Calu3 (cell line): ENCODE measurements at regions not wholly inside any gene's neighbourhood (a gene's known extent, or its start where the extent isn't known, plus 50 kb on each side); places are given as distances from the start of the nearest gene placed in this dataset.
A peak's percentile ranks its signal among the peaks of the same experiment; 100 is the strongest.

ENCODE experiments used
- BruUV-seq: library from RNA; stranded (reverse); fragments of 400-500 nt; replicated peaks from 2 replicates; lab custom pipeline; 2021; lab: Mats Ljungman, UMichigan
- CTCF ChIA-PET: fragments of 300-600 bp; sonication (Branson Sonifier 250); formaldehyde crosslinking; loops from one replicate; lab custom pipeline; 2022; ENCODE audit warnings: antibody characterized with exemption; lab: Charles Lee
- DNase-seq: peaks from one replicate; pipeline ENCODE4 v3.0.0; 2022
- H3K27ac Mint-ChIP-seq: one replicate; pipeline ENCODE4 v1.8.0; 2022; ENCODE audit warnings: mixed read lengths; ENCODE audit not compliant: unreplicated experiment
- H3K27me3 Mint-ChIP-seq: one replicate; pipeline ENCODE4 v1.8.0; 2022; ENCODE audit warnings: mixed read lengths; ENCODE audit not compliant: unreplicated experiment
- H3K36me3 Mint-ChIP-seq: one replicate; pipeline ENCODE4 v1.8.0; 2022; ENCODE audit warnings: mild to moderate bottlenecking, moderate library complexity, mixed read lengths; ENCODE audit not compliant: insufficient read depth, unreplicated experiment
- H3K4me1 Mint-ChIP-seq: one replicate; pipeline ENCODE4 v1.8.0; 2022; ENCODE audit warnings: mild to moderate bottlenecking, low read depth, mixed read lengths; ENCODE audit not compliant: unreplicated experiment
- H3K4me3 Mint-ChIP-seq: one replicate; pipeline ENCODE4 v1.8.0; 2022; ENCODE audit warnings: mild to moderate bottlenecking, low read depth, moderate library complexity, mixed read lengths; ENCODE audit not compliant: unreplicated experiment
- H3K9me3 Mint-ChIP-seq: one replicate; pipeline ENCODE4 v1.8.0; 2022; ENCODE audit warnings: low read depth, mixed read lengths; ENCODE audit not compliant: unreplicated experiment
- CTCF ChIP-seq: fragments of 200-600 bp; IDR thresholded peaks from one replicate; pipeline ENCODE4 v1.8.0; 2022; ENCODE audit warnings: antibody characterized with exemption; ENCODE audit not compliant: unreplicated experiment
- intact Hi-C: fragments of 100-400 bp; cut with micrococcal nuclease; formaldehyde crosslinking; loops from one replicate; pipeline ENCODE4 v1.10.0; 2022; ENCODE audit not compliant: unreplicated experiment

DNA sequence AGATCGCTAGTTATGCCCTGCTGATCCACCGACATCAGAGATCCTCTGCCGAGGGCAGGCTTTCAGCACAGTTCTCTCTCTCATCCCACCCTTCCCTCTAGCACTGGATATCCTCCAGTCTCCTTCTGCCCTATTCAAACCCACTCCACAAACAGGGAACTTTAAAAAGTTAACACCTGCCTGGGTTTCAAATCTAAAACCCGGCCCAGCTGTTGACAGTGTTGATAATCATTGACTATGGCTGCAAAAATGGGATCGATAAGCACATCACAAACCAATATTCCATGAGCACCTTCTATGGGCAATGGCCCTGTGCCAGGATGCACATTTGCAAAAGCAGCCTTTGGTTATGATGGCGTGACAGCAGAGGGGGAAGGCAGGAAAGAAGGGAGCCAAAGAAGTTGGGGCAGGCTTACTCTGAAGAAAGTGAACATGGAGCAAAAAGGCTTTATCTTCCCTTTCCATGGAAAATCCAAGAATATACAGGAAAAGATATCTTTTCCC lies 482.3 kb upstream of the KLHL29 start:
- CTCF ChIA-PET, result no interaction called here
- DNase-seq, result no peak
- Mint-ChIP-seq H3K9me3 (no peaks in the 10 kb centered on the region), H3K36me3 (no peaks in the 10 kb centered on the region), H3K4me3 (no peak overlapping the region), H3K4me1 (no peaks in the 10 kb centered on the region), H3K27ac (no peak overlapping the region), H3K27me3 (no peaks in the 10 kb centered on the region)
- intact Hi-C loops, result no loop called here
- BruUV-seq, result no TSS peak
- TF ChIP-seq CTCF, result no peak

GRCh38 chr2:22903616-22904015 lies 481.4 kb upstream of the KLHL29 start:
- DNase-seq, result no peak
- Mint-ChIP-seq H3K27me3 (no peaks in the 10 kb centered on the region), H3K27ac (no peak overlapping the region), H3K4me1 (no peaks in the 10 kb centered on the region), H3K36me3 (no peaks in the 10 kb centered on the region), H3K9me3 (no peaks in the 10 kb centered on the region), H3K4me3 (no peak overlapping the region)
- intact Hi-C loops, result no loop called here
- BruUV-seq, result no TSS peak
- CTCF ChIA-PET, result no interaction called here
- TF ChIP-seq CTCF, result no peak

GRCh38 chr2:22904126-22904684 lies 480.8 kb upstream of the KLHL29 start:
- intact Hi-C loops, result no loop called here
- peak; percentile 24 for TF ChIP-seq CTCF

GRCh38 chr2:22907330-22907729 lies 477.6 kb upstream of the KLHL29 start:
- no peaks in the 10 kb centered on the region for H3K4me1 Mint-ChIP-seq
- CTCF ChIA-PET, result no interaction called here

More at GRCh38 chr2:22904126-22904684, 480.8 kb upstream of the KLHL29 start:
- Mint-ChIP-seq H3K27ac (no peak overlapping the region), H3K27me3 (no peaks in the 10 kb centered on the region), H3K36me3 (no peaks in the 10 kb centered on the region), H3K4me3 (no peak overlapping the region), H3K9me3 (no peaks in the 10 kb centered on the region), H3K4me1 (no peaks in the 10 kb centered on the region)
- CTCF ChIA-PET, result no interaction called here
- peak; percentile 23 for DNase-seq
- BruUV-seq, result no TSS peak

More at GRCh38 chr2:22907330-22907729, 477.6 kb upstream of the KLHL29 start:
- no peaks in the 10 kb centered on the region for H3K36me3 Mint-ChIP-seq
- DNase-seq, result no peak
- H3K27ac Mint-ChIP-seq, result no peak overlapping the region
- no peak overlapping the region for H3K4me3 Mint-ChIP-seq
- no peaks in the 10 kb centered on the region for H3K9me3 Mint-ChIP-seq
- intact Hi-C loops, result no loop called here
- no peak for TF ChIP-seq CTCF
- no peaks in the 10 kb centered on the region for H3K27me3 Mint-ChIP-seq
- no TSS peak for BruUV-seq
